Endothelial cell of umbilical vein (primary cell): ENCODE measurements at regions not wholly inside any gene's neighbourhood (a gene's known extent, or its start where the extent isn't known, plus 50 kb on each side); places are given as distances from the start of the nearest gene placed in this dataset.

Source experiments
- BruUV-seq: library from RNA; stranded (reverse); fragments of 400-500 nt; replicated peaks from 2 replicates; lab custom pipeline; 2021; lab: Mats Ljungman, UMichigan
- CTCF ChIA-PET: fragments of 300-600, 350-600 bp; sonication (Branson Sonifier 250); formaldehyde crosslinking; loops from one replicate; lab custom pipeline; 2021; ENCODE audit warnings: antibody characterized with exemption, inconsistent platforms; lab: Charles Lee
- POLR2A ChIA-PET: fragments of 300-600, 350-600 bp; sonication (Branson Sonifier 250); formaldehyde crosslinking; loops from one replicate; lab custom pipeline; 2021; ENCODE audit warnings: antibody characterized with exemption, inconsistent platforms; lab: Charles Lee
- DNase-seq: peaks from one replicate; pipeline ENCODE4 v3.0.0-alpha.2; 2011; ENCODE audit warnings: low read depth, low spot score
- FAIRE-seq: peaks from 2 replicates; lab custom pipeline; 2011; peaks lifted over from hg19 to GRCh38; lab: Jason Lieb, UNC
- H2AFZ ChIP-seq: 2 replicates; pipeline ENCODE4 v1.6.0; 2012; ENCODE audit warnings: low read depth, low read length, control low read depth, inconsistent platforms
- H3K27ac ChIP-seq: 2 replicates; pipeline ENCODE4 v1.5.1; 2011; ENCODE audit warnings: low read depth, mild to moderate bottlenecking, control low read depth, low read length, moderate library complexity; ENCODE audit not compliant: insufficient read depth
- H3K27me3 ChIP-seq, 2 experiments: 2 replicates each; pipeline versions ENCODE4 v1.6.0 to v1.6.1; 2011; ENCODE audit warnings: low read length in 2 of 2, mixed read lengths in 1 of 2; ENCODE audit not compliant: control insufficient read depth in 2 of 2, insufficient read depth in 2 of 2
- H3K36me3 ChIP-seq, 2 experiments: 2 replicates in 1 of 2; 3 replicates in 1 of 2; pipeline ENCODE4 v1.5.1; 2011; ENCODE audit warnings: low read length in 2 of 2, mild to moderate bottlenecking in 1 of 2, moderate library complexity in 1 of 2; ENCODE audit not compliant: control insufficient read depth in 2 of 2, insufficient read depth in 2 of 2; ENCODE audit errors: extremely low read depth in 1 of 2
- H3K4me1 ChIP-seq: 3 replicates; pipeline ENCODE4 v1.5.1; 2011; ENCODE audit warnings: mild to moderate bottlenecking, low read length; ENCODE audit not compliant: control insufficient read depth, insufficient read depth; ENCODE audit errors: extremely low read depth
- H3K4me2 ChIP-seq: 2 replicates; pipeline ENCODE4 v1.6.1; 2011; ENCODE audit warnings: low read length, control low read depth, mixed read lengths; ENCODE audit not compliant: insufficient read depth
- H3K4me3 ChIP-seq, 3 experiments: fragments of 200-600 bp in 1 of 3; sonication (generic), shearing (Covaris generic) in 1 of 3; replicated peaks in 1 of 3; 2 replicates each; pipeline ENCODE4 v1.5.1; 2011 to 2016; ENCODE audit warnings: control low read depth in 3 of 3, low read length in 3 of 3, mild to moderate bottlenecking in 2 of 3, inconsistent platforms in 1 of 3, low read depth in 1 of 3, moderate library complexity in 1 of 3; ENCODE audit not compliant: insufficient read depth in 1 of 3
- H3K79me2 ChIP-seq: 2 replicates; pipeline ENCODE4 v1.6.0; 2012; ENCODE audit warnings: low read length, inconsistent platforms; ENCODE audit not compliant: control insufficient read depth, insufficient read depth
- H3K9ac ChIP-seq: replicated peaks from 2 replicates; pipeline ENCODE3; 2011; ENCODE audit warnings: low read length, control low read depth; ENCODE audit not compliant: insufficient read depth; ENCODE audit errors: extremely low read depth
- H3K9me1 ChIP-seq: replicated peaks from 3 replicates; pipeline ENCODE4 v1.6.0; 2011; ENCODE audit warnings: mild to moderate bottlenecking, low read length; ENCODE audit not compliant: control insufficient read depth, insufficient read depth; ENCODE audit errors: extremely low read depth
- H3K9me3 ChIP-seq: replicated peaks from 2 replicates; pipeline ENCODE4 v1.5.1; 2012; ENCODE audit warnings: low read length, inconsistent platforms; ENCODE audit not compliant: control insufficient read depth, insufficient read depth
- H4K20me1 ChIP-seq: replicated peaks from 2 replicates; pipeline ENCODE3; 2011; ENCODE audit warnings: mild to moderate bottlenecking, low read length; ENCODE audit not compliant: control insufficient read depth, insufficient read depth; ENCODE audit errors: extremely low read depth
- CTCF ChIP-seq, 2 donors: IDR thresholded peaks; 1 replicate in 1 of 2; 2 replicates in 1 of 2; pipeline ENCODE4 v1.5.1; 2011; ENCODE audit warnings: low read length in 2 of 2, mild to moderate bottlenecking in 2 of 2, moderate library complexity in 2 of 2, control low read depth in 1 of 2, inconsistent platforms in 1 of 2, low read depth in 1 of 2; ENCODE audit not compliant: insufficient read depth in 1 of 2; ENCODE audit errors: extremely low read depth in 1 of 2
- EZH2 ChIP-seq: IDR thresholded peaks from 2 replicates; pipeline ENCODE4 v1.6.1; 2012; ENCODE audit warnings: borderline replicate concordance, low read depth, mild to moderate bottlenecking, moderate library complexity, low read length, inconsistent platforms; ENCODE audit not compliant: severe bottlenecking
- FOS ChIP-seq: IDR thresholded peaks from 2 replicates; pipeline ENCODE4 v1.6.1; 2011; ENCODE audit warnings: mild to moderate bottlenecking, low read length, moderate library complexity, borderline replicate concordance; ENCODE audit not compliant: insufficient read depth
- GATA2 ChIP-seq: IDR thresholded peaks from 2 replicates; pipeline ENCODE4 v1.7.0; 2011; ENCODE audit warnings: low read depth, mild to moderate bottlenecking, moderate library complexity, mixed read lengths, low read length; ENCODE audit not compliant: insufficient read length, insufficient read depth
- JUN ChIP-seq: IDR thresholded peaks from 2 replicates; pipeline ENCODE4 v1.6.1; 2011; ENCODE audit warnings: borderline replicate concordance, low read depth; ENCODE audit not compliant: insufficient read length, insufficient read depth
- MAX ChIP-seq: IDR thresholded peaks from 2 replicates; pipeline ENCODE4 v1.6.1; 2011; ENCODE audit not compliant: insufficient read depth, insufficient read length
- MYC ChIP-seq: IDR thresholded peaks from one replicate; pipeline ENCODE4 v1.6.1; 2011; ENCODE audit warnings: mild to moderate bottlenecking, low read depth, low read length
- POLR2A ChIP-seq: IDR thresholded peaks from 2 replicates; pipeline ENCODE4 v1.6.1; 2012; ENCODE audit warnings: low read depth, mild to moderate bottlenecking, control low read depth, low read length
- POLR2AphosphoS5 ChIP-seq: IDR thresholded peaks from 2 replicates; pipeline ENCODE4 v1.6.1; 2012; ENCODE audit warnings: low read depth, mild to moderate bottlenecking, control low read depth, low read length, moderate library complexity; ENCODE audit not compliant: insufficient read depth
- dilution Hi-C: fragments of 300-500 bp; cut with MboI; formaldehyde crosslinking; loops from one replicate; pipeline ENCODE4 v1.15.0; 2019; ENCODE audit warnings: low sequenced_read_pairs; ENCODE audit not compliant: extremely low pct_ligation_motif_present
- intact Hi-C: fragments of 100-400 bp; cut with micrococcal nuclease; formaldehyde crosslinking; loops from one replicate; pipeline ENCODE4 v1.10.0; 2022

GRCh38 chr4:182169572-182169971, 73.6 kb upstream of the TENM3 start:
- Histone ChIP-seq H3K27me3 (no peaks in the 10 kb centered on the region), H3K79me2 (no peaks in the 10 kb centered on the region), H3K36me3 (no peaks in the 10 kb centered on the region), H3K4me3 (no peak overlapping the region), H3K9me3 (no peaks in the 10 kb centered on the region), H4K20me1 (no peaks in the 10 kb centered on the region), H2AFZ (no peak overlapping the region), H3K4me2 (no peak overlapping the region), H3K9ac (no peak overlapping the region), H3K4me1 (no peaks in the 10 kb centered on the region), H3K27ac (no peak overlapping the region), H3K9me1 (no peaks in the 10 kb centered on the region)
- FAIRE-seq = no peak
- intact Hi-C loops = no loop called here
- CTCF ChIA-PET = no interaction called here
- TF ChIP-seq MYC (no peak), FOS (no peak), CTCF (IDR thresholded peaks at IDR 0.05; ENCODE audit: extremely low read depth in 1 of 2, insufficient read depth in 1 of 2, low read depth in 1 of 2, low read length in 2 of 2) (no peak), GATA2 (no peak), JUN (no peak), MAX (no peak), POLR2A (no peak), EZH2 (no peak), POLR2AphosphoS5 (no peak)
- POLR2A ChIA-PET = no interaction called here
- no TSS peak for BruUV-seq
- no peak for DNase-seq
- dilution Hi-C loops = no loop called here
